ENCODE measurements at regions not wholly inside any gene's neighbourhood (a gene's known extent, or its start where the extent isn't known, plus 50 kb on each side); places are given as distances from the start of the nearest gene placed in this dataset.

DNA sequence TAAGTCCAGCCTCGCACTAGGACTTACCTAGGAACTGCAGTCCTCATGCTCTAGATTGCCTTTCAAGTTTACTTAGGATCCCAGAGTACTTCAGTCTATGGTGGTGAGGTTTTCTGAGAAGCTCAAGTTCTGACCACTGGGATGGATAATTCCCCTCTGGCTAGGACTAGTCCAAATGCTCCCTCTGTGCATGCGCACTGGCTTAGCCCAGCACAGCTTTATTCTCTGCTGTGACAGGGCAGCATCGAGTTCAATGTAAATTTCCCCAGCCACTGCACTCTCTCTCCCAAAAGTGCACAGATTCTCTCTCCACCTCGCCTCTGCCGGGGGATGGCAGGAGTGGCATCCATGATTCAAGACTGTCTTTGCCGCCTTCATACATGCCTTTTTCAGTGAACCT, 241.6 kb downstream of the ZNF326 start:
- TF ChIP-seq, protein P1, sequence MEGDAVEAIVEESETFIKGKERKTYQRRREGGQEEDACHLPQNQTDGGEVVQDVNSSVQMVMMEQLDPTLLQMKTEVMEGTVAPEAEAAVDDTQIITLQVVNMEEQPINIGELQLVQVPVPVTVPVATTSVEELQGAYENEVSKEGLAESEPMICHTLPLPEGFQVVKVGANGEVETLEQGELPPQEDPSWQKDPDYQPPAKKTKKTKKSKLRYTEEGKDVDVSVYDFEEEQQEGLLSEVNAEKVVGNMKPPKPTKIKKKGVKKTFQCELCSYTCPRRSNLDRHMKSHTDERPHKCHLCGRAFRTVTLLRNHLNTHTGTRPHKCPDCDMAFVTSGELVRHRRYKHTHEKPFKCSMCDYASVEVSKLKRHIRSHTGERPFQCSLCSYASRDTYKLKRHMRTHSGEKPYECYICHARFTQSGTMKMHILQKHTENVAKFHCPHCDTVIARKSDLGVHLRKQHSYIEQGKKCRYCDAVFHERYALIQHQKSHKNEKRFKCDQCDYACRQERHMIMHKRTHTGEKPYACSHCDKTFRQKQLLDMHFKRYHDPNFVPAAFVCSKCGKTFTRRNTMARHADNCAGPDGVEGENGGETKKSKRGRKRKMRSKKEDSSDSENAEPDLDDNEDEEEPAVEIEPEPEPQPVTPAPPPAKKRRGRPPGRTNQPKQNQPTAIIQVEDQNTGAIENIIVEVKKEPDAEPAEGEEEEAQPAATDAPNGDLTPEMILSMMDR (IDR thresholded peaks at IDR 0.05; ENCODE audit: low read length): no peak
- TF ChIP-seq EZH2 (IDR thresholded peaks at IDR 0.05; ENCODE audit: borderline replicate concordance, low read length): no peak
- H3K27ac ChIP-seq (ENCODE audit: low read depth, low read length, poor library complexity, severe bottlenecking): no peak overlapping the region
- H3K36me3 ChIP-seq (ENCODE audit: insufficient read depth, low read length): no peaks in the 10 kb centered on the region
- H3K27me3 ChIP-seq (ENCODE audit: insufficient read depth, low read length): no peaks in the 10 kb centered on the region
- no peak overlapping the region for H2AFZ ChIP-seq (ENCODE audit: low read length)
- H3K9ac ChIP-seq (ENCODE audit: low read length): no peak overlapping the region
- H3F3A ChIP-seq (ENCODE audit: insufficient read depth, low read length): no peaks in the 10 kb centered on the region
- no peak overlapping the region for H3K4me2 ChIP-seq (ENCODE audit: low read length)
- no peak overlapping the region for H3K4me3 ChIP-seq (ENCODE audit: low read depth, low read length, poor library complexity, severe bottlenecking)
- no peaks in the 10 kb centered on the region for H3K4me1 ChIP-seq (ENCODE audit: insufficient read depth, low read length, severe bottlenecking)
- H3K9me3 ChIP-seq (ENCODE audit: low read length): no peaks in the 10 kb centered on the region
- H3K9me2 ChIP-seq (ENCODE audit: low read depth, low read length): no peaks in the 10 kb centered on the region
- H4K20me1 ChIP-seq (ENCODE audit: insufficient read depth, low read length): no peaks in the 10 kb centered on the region
- H3K79me2 ChIP-seq (ENCODE audit: insufficient read depth, low read length): no peaks in the 10 kb centered on the region

- H2AFZ ChIP-seq (ENCODE audit: low read length): no peak overlapping the region
- TF ChIP-seq, protein P1 (IDR thresholded peaks at IDR 0.05; ENCODE audit: low read length): no peak
- TF ChIP-seq EZH2 (IDR thresholded peaks at IDR 0.05; ENCODE audit: borderline replicate concordance, low read length): no peak
- H3K9me2 ChIP-seq (ENCODE audit: low read depth, low read length): no peaks in the 10 kb centered on the region
These were observed 228.5 kb downstream of the ZNF326 start for GRCh38 chr1:90223401-90223800.

GRCh38 chr1:90220941-90221693, 226.2 kb downstream of the ZNF326 start:
- Histone ChIP-seq H3K27ac (ENCODE audit: low read depth, low read length, poor library complexity, severe bottlenecking) (no peak overlapping the region), H3K4me2 (ENCODE audit: low read length) (no peak overlapping the region)

More at GRCh38 chr1:90223401-90223800, 228.5 kb downstream of the ZNF326 start:
- no peak overlapping the region for H3K9ac ChIP-seq (ENCODE audit: low read length)
- H4K20me1 ChIP-seq (ENCODE audit: insufficient read depth, low read length): no peaks in the 10 kb centered on the region
- no peak overlapping the region for H3K27ac ChIP-seq (ENCODE audit: low read depth, low read length, poor library complexity, severe bottlenecking)
- no peaks in the 10 kb centered on the region for H3K9me3 ChIP-seq (ENCODE audit: low read length)
- no peaks in the 10 kb centered on the region for H3K36me3 ChIP-seq (ENCODE audit: insufficient read depth, low read length)
- no peaks in the 10 kb centered on the region for H3K27me3 ChIP-seq (ENCODE audit: insufficient read depth, low read length)
- no peaks in the 10 kb centered on the region for H3F3A ChIP-seq (ENCODE audit: insufficient read depth, low read length)
- H3K4me2 ChIP-seq (ENCODE audit: low read length): no peak overlapping the region
- no peaks in the 10 kb centered on the region for H3K79me2 ChIP-seq (ENCODE audit: insufficient read depth, low read length)
- no peak overlapping the region for H3K4me3 ChIP-seq (ENCODE audit: low read depth, low read length, poor library complexity, severe bottlenecking)
- H3K4me1 ChIP-seq (ENCODE audit: insufficient read depth, low read length, severe bottlenecking): no peaks in the 10 kb centered on the region

More at GRCh38 chr1:90220941-90221693, 226.2 kb downstream of the ZNF326 start:
- Histone ChIP-seq H3K9me2 (ENCODE audit: low read depth, low read length) (no peaks in the 10 kb centered on the region), H3K4me1 (ENCODE audit: insufficient read depth, low read length, severe bottlenecking) (no peaks in the 10 kb centered on the region), H3K36me3 (ENCODE audit: insufficient read depth, low read length) (no peaks in the 10 kb centered on the region), H3K9ac (ENCODE audit: low read length) (no peak overlapping the region), H4K20me1 (ENCODE audit: insufficient read depth, low read length) (no peaks in the 10 kb centered on the region), H2AFZ (ENCODE audit: low read length) (no peak overlapping the region), H3K9me3 (ENCODE audit: low read length) (no peaks in the 10 kb centered on the region), H3K79me2 (ENCODE audit: insufficient read depth, low read length) (no peaks in the 10 kb centered on the region), H3K4me3 (ENCODE audit: low read depth, low read length, poor library complexity, severe bottlenecking) (no peak overlapping the region), H3F3A (ENCODE audit: insufficient read depth, low read length) (no peaks in the 10 kb centered on the region), H3K27me3 (ENCODE audit: insufficient read depth, low read length) (no peaks in the 10 kb centered on the region)
- TF ChIP-seq EZH2 (IDR thresholded peaks at IDR 0.05; ENCODE audit: borderline replicate concordance, low read length): no peak
- TF ChIP-seq, protein P1 (IDR thresholded peaks at IDR 0.05; ENCODE audit: low read length): no peak
